ENCODE measurements at regions not wholly inside any gene's neighbourhood (a gene's known extent, or its start where the extent isn't known, plus 50 kb on each side); places are given as distances from the start of the nearest gene placed in this dataset.
A peak's percentile ranks its signal among the peaks of the same experiment; 100 is the strongest.
"Not testable (repeated sequence)": the region's sequence is repeated elsewhere in the genome, so short reads cannot be mapped to it uniquely, and the experiment has no call there.

DNA sequence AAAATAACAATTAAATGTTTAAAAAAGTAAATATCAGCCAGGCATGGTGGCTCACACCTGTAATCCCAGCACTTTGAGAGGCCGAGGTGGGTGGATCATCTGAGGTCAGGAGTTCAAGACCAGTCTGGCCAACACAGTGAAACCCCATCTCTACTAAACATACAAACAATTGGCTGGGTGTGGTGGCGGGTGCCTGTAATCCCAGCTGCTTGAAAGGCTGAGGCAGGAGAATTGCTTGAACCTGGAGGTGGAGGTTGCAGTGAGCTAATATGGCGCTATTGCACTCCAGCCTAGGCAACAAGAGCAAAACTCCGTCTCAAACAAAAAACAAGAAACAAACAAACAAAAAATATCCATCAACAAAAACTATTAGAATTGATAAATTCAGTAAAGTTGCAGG is 77.5 kb downstream of the SNX5 start:
- not testable (repeated sequence) for DNase-seq (ENCODE audit: low read depth); H3K36me3 ChIP-seq (ENCODE audit: control insufficient read depth, insufficient read depth, low read length); H3K27me3 ChIP-seq (ENCODE audit: control insufficient read depth, insufficient read depth, low read length); H3K4me3 ChIP-seq (ENCODE audit: low read depth, low read length); FAIRE-seq

DNA sequence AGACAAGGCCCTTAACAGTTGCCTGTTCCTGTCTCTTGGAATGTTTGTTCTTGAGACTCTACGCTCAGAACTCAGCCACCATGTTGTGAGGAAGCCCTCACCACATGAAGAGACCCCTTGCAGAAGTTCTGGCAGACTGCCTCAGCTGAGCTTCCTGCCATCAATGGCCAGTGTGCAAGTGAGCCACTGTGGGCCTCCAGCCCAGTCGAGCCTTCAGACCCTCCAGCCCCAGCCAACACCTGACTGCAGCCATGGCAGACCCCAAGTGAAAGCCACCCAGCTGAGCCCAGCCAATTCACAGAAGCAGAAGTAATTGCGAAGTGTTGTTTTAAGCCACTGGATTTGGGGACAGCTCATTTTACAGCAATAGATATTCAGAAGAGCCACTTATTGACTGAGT is 78.3 kb downstream of the SNX5 start:
- no peak for FAIRE-seq
- Histone ChIP-seq H3K4me3 (ENCODE audit: low read depth, low read length) (no peak overlapping the region), H3K27me3 (ENCODE audit: control insufficient read depth, insufficient read depth, low read length) (no peaks in the 10 kb centered on the region), H3K36me3 (ENCODE audit: control insufficient read depth, insufficient read depth, low read length) (no peaks in the 10 kb centered on the region)
- TF ChIP-seq, protein P1, sequence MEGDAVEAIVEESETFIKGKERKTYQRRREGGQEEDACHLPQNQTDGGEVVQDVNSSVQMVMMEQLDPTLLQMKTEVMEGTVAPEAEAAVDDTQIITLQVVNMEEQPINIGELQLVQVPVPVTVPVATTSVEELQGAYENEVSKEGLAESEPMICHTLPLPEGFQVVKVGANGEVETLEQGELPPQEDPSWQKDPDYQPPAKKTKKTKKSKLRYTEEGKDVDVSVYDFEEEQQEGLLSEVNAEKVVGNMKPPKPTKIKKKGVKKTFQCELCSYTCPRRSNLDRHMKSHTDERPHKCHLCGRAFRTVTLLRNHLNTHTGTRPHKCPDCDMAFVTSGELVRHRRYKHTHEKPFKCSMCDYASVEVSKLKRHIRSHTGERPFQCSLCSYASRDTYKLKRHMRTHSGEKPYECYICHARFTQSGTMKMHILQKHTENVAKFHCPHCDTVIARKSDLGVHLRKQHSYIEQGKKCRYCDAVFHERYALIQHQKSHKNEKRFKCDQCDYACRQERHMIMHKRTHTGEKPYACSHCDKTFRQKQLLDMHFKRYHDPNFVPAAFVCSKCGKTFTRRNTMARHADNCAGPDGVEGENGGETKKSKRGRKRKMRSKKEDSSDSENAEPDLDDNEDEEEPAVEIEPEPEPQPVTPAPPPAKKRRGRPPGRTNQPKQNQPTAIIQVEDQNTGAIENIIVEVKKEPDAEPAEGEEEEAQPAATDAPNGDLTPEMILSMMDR (IDR thresholded peaks at IDR 0.05; ENCODE audit: insufficient read depth, low read length, severe bottlenecking), result no peak
- DNase-seq (ENCODE audit: low read depth), result no peak

DNA sequence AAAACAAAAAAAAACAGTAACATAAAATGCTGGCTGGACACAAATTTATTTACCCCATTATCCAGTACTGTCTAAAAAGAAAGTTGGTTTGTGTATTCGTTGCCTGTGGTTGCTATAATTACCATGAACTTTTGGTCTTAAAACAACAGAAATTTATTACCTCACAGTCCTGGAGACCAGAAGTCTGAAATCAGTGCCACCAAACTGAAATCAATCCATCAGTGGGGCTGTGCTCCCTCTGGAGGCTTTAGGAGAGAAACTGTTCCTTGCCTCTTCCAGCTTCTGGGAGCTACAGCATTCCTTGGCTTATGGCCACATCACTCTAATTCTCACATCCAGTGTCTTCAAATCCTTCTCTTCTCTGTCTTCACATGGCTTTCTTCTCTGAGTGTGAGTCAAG is 79.4 kb downstream of the SNX5 start:
- Histone ChIP-seq H3K36me3 (ENCODE audit: control insufficient read depth, insufficient read depth, low read length) (no peaks in the 10 kb centered on the region), H3K4me3 (ENCODE audit: low read depth, low read length) (no peak overlapping the region), H3K27me3 (ENCODE audit: control insufficient read depth, insufficient read depth, low read length) (no peaks in the 10 kb centered on the region)
- DNase-seq (ENCODE audit: low read depth), result no peak
- FAIRE-seq, result no peak
- TF ChIP-seq, protein P1 (IDR thresholded peaks at IDR 0.05; ENCODE audit: insufficient read depth, low read length, severe bottlenecking), result no peak

DNA sequence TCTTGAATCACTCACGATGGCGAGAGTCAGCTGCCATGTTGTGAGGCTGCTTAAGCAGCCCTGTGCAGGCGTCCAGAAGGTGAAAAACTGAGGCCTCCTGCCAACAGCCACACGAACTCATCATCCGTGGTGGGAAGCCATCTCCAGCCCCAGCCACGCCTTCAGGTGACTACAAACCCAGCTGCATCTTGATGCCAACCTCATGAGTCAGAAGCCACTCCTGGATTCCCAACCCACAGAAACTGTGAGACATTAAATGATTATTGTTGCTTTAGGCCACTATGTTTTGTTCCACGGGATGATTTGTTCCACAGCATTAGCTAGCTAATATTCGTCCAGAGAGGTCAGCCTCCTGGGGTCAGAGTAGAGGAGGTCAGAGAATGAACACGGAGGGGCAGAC is 80.5 kb downstream of the SNX5 start:
- no peaks in the 10 kb centered on the region for H3K27me3 ChIP-seq (ENCODE audit: control insufficient read depth, insufficient read depth, low read length)
- peak; percentile 81 for DNase-seq (ENCODE audit: low read depth)
- no peaks in the 10 kb centered on the region for H3K36me3 ChIP-seq (ENCODE audit: control insufficient read depth, insufficient read depth, low read length)
- no peak for FAIRE-seq
- no peak overlapping the region for H3K4me3 ChIP-seq (ENCODE audit: low read depth, low read length)
- TF ChIP-seq, protein P1 (IDR thresholded peaks at IDR 0.05; ENCODE audit: insufficient read depth, low read length, severe bottlenecking), result no peak

DNA sequence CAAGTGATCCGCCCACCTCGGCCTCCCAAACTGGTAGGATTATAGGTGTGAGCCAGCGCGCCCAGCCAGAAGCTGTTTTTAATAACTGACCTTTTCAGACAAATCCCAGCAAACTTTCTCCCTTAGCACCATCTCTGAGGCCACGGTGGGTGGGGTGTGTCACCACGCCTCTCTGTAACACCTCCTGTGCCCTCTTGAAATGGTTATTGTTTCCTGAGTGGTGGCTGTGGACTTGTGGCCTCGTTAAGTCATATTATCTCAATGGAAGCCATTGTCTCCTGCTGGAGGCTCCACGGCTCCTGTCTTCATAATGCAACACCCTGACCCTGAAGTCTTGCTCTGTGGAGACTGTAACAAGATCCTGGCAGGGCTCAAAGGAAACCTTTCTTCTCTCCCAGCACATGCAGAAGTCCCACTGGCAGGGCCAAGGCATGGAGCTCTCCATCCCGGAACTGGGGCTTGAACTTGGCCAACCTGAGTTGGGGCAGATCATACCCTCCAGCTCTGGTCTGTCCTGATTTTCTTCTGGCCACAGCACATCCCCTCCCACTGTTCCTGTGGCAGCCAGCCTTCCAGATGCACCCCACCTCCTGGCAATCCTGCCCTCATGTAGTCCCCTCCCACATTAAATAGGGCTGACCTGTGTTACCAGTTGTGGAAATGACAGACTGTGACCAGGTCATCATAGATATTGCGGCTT is 81.1 kb downstream of the SNX5 start:
- H3K36me3 ChIP-seq (ENCODE audit: control insufficient read depth, insufficient read depth, low read length), result no peaks in the 10 kb centered on the region
- H3K4me3 ChIP-seq (ENCODE audit: low read depth, low read length), result no peak overlapping the region
- FAIRE-seq (no peak), DNase-seq (ENCODE audit: low read depth) (no peak)
- TF ChIP-seq, protein P1 (IDR thresholded peaks at IDR 0.05; ENCODE audit: insufficient read depth, low read length, severe bottlenecking), result no peak
- H3K27me3 ChIP-seq (ENCODE audit: control insufficient read depth, insufficient read depth, low read length), result no peaks in the 10 kb centered on the region

DNA sequence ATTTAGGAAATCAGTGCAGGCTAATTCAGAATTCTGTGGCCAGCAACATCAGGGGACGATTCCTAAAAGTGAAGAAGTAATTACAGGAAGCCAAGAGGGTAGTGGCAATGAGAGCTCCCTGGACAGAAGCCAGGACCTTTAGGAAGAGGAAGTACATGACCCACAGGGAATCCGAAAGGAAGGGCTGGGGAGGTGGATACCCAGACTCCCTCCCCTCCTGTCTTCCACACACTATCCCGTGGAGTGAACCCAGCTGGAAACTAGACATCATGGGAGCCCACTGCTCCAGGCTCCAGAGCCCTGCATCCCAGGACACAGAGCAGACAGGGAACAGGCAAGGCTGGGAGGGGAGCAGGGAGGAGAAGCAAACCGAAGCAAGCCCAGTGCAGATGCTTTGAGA is 83.0 kb downstream of the SNX5 start:
- DNase-seq (ENCODE audit: low read depth), result no peak
- no peak overlapping the region for H3K4me3 ChIP-seq (ENCODE audit: low read depth, low read length)
- H3K36me3 ChIP-seq (ENCODE audit: control insufficient read depth, insufficient read depth, low read length), result no peaks in the 10 kb centered on the region
- TF ChIP-seq, protein P1 (IDR thresholded peaks at IDR 0.05; ENCODE audit: insufficient read depth, low read length, severe bottlenecking), result no peak
- no peak for FAIRE-seq
- H3K27me3 ChIP-seq (ENCODE audit: control insufficient read depth, insufficient read depth, low read length), result no peaks in the 10 kb centered on the region

Measured in bronchial epithelial cell (primary cell).